Mesenchymal stem cell (in vitro differentiated cells and primary cell): ENCODE measurements at regions not wholly inside any gene's neighbourhood (a gene's known extent, or its start where the extent isn't known, plus 50 kb on each side); places are given as distances from the start of the nearest gene placed in this dataset.

Experiments used
- DNase-seq: peaks from one replicate; pipeline ENCODE4 v3.0.0-alpha.2; 2013
- H2AFZ ChIP-seq: one replicate; pipeline ENCODE4 v1.6.1; 2013; ENCODE audit warnings: low read depth, mild to moderate bottlenecking, control low read depth, inconsistent platforms, low read length, moderate library complexity
- H2AK5ac ChIP-seq: 2 replicates; pipeline ENCODE4 v1.6.1; 2013; ENCODE audit warnings: low read length, moderate library complexity, mild to moderate bottlenecking, inconsistent platforms; ENCODE audit not compliant: severe bottlenecking
- H2BK120ac ChIP-seq: one replicate; pipeline ENCODE4 v1.6.1; 2013; ENCODE audit warnings: low read depth, mild to moderate bottlenecking, inconsistent platforms, low read length, moderate library complexity
- H2BK12ac ChIP-seq, 2 experiments: one replicate each; pipeline ENCODE4 v1.6.1; 2013; ENCODE audit warnings: inconsistent platforms in 2 of 2, low read length in 2 of 2, mild to moderate bottlenecking in 2 of 2, moderate library complexity in 2 of 2, control low read depth in 1 of 2
- H2BK15ac ChIP-seq: one replicate; pipeline ENCODE4 v1.6.1; 2013; ENCODE audit warnings: mild to moderate bottlenecking, low read depth, inconsistent platforms; ENCODE audit not compliant: poor library complexity, severe bottlenecking
- H2BK5ac ChIP-seq: 2 replicates; pipeline ENCODE4 v1.6.1; 2013; ENCODE audit warnings: low read depth, mild to moderate bottlenecking, low read length, control low read depth, inconsistent platforms; ENCODE audit not compliant: poor library complexity, severe bottlenecking
- H3K14ac ChIP-seq, 2 experiments: one replicate each; pipeline ENCODE4 v1.6.1; 2013; ENCODE audit warnings: inconsistent platforms in 2 of 2, low read length in 2 of 2, control low read depth in 1 of 2, mild to moderate bottlenecking in 1 of 2, moderate library complexity in 1 of 2
- H3K18ac ChIP-seq, 2 experiments: one replicate each; pipeline ENCODE4 v1.6.1; 2013; ENCODE audit warnings: inconsistent platforms in 2 of 2, low read length in 2 of 2, control low read depth in 1 of 2, low read depth in 1 of 2, mild to moderate bottlenecking in 1 of 2
- H3K23ac ChIP-seq, 2 experiments: one replicate each; pipeline ENCODE4 v1.6.1; 2013; ENCODE audit warnings: inconsistent platforms in 2 of 2, low read length in 2 of 2, mild to moderate bottlenecking in 2 of 2, moderate library complexity in 2 of 2, control low read depth in 1 of 2
- H3K27ac ChIP-seq: 2 replicates; pipeline ENCODE4 v1.5.1; 2013; ENCODE audit warnings: mild to moderate bottlenecking, moderate library complexity, low read length, control low read depth, inconsistent platforms; ENCODE audit not compliant: poor library complexity, severe bottlenecking
- H3K27me3 ChIP-seq, 2 experiments: 2 replicates each; pipeline versions ENCODE4 v1.6.1 to v1.7.0; 2013; ENCODE audit warnings: low read length in 2 of 2, mild to moderate bottlenecking in 2 of 2, moderate library complexity in 2 of 2, control low read depth in 1 of 2, inconsistent platforms in 1 of 2; ENCODE audit not compliant: control insufficient read depth in 1 of 2, insufficient read depth in 1 of 2
- H3K36me3 ChIP-seq, 2 experiments: 2 replicates each; pipeline versions ENCODE4 v1.6.1 to v1.7.0; 2013; ENCODE audit warnings: low read length in 2 of 2, control low read depth in 1 of 2, inconsistent platforms in 1 of 2, low read depth in 1 of 2, mild to moderate bottlenecking in 1 of 2; ENCODE audit not compliant: insufficient read depth in 2 of 2, control insufficient read depth in 1 of 2
- H3K4ac ChIP-seq, 2 experiments: one replicate each; pipeline ENCODE4 v1.6.1; 2013; ENCODE audit warnings: inconsistent platforms in 2 of 2, low read length in 2 of 2, mild to moderate bottlenecking in 2 of 2, moderate library complexity in 2 of 2, control low read depth in 1 of 2, low read depth in 1 of 2
- H3K4me1 ChIP-seq: 2 replicates; pipeline ENCODE4 v1.6.1; 2013; ENCODE audit warnings: low read depth, low read length, control low read depth; ENCODE audit not compliant: control insufficient read depth, insufficient read depth
- H3K4me2 ChIP-seq: 2 replicates; pipeline ENCODE4 v1.6.1; 2013; ENCODE audit warnings: low read length, mild to moderate bottlenecking, inconsistent platforms; ENCODE audit not compliant: poor library complexity, severe bottlenecking
- H3K4me3 ChIP-seq, 2 experiments: 2 replicates each; pipeline versions ENCODE4 v1.5.1 to v1.7.0; 2013; ENCODE audit warnings: low read length in 2 of 2, mild to moderate bottlenecking in 2 of 2, control low read depth in 1 of 2, low read depth in 1 of 2; ENCODE audit not compliant: insufficient read depth in 1 of 2
- H3K79me1 ChIP-seq: replicated peaks from 2 replicates; pipeline ENCODE4 v1.6.1; 2013; ENCODE audit warnings: mild to moderate bottlenecking, control low read depth, low read length, inconsistent platforms; ENCODE audit not compliant: poor library complexity, severe bottlenecking
- H3K9ac ChIP-seq: 2 replicates; pipeline ENCODE4 v1.7.0; 2013; ENCODE audit warnings: mild to moderate bottlenecking, low read length, moderate library complexity
- H3K9me3 ChIP-seq: 2 replicates; pipeline ENCODE4 v1.7.0; 2013; ENCODE audit warnings: mild to moderate bottlenecking, low read length; ENCODE audit not compliant: control insufficient read depth
- H4K8ac ChIP-seq: one replicate; pipeline ENCODE4 v1.6.1; 2013; ENCODE audit warnings: inconsistent platforms, mild to moderate bottlenecking, low read length, moderate library complexity
- H4K91ac ChIP-seq: one replicate; pipeline ENCODE4 v1.6.1; 2013; ENCODE audit warnings: mild to moderate bottlenecking, low read length, inconsistent platforms
- WGBS: methylation state at CpG from one replicate; pipeline ENCODE4 v1.1.7; 2013; ENCODE audit warnings: mixed read lengths; 5-methylcytosine and 5-hydroxymethylcytosine counted together

DNA sequence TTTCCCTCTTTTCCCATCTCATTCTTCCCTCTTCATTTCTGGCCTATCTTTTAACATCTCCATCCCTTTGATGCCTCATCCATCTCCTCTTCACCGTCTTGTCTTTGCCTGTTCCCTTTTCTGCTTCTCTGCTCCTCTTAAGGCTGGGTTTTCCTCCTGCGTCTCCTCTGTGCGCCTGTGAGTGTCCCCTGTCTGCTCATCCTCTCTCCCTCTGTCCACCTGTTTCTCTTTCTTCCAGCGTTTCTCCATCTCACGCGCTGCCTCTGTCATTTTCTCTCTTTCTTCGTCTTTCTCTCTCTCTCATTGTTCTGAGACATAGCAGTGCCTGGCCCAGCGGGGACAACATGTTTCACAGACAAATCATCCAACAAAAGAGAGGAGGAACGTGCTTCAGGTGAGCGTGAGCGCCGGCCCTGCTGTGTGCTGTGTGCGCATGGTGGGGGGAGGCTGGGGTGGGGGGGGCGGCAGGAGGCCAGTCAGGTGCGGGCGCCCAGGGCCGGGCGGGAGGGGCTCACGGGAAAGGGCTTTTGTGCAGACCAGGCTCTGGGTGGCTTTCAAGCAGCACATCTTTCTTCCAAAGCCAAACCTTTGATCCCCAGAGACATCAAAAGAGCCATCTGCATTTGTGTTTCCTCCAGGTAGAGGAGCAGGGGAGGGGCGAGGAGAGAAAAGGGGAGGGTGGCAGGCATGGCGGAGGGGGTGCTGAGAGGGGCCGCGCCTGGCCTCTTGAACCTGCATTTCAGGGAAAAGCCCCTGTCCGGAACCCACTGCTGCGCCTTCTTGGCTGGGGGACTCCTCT is 121.3 kb downstream of the VEGFA start:
- H4K91ac ChIP-seq: no peak overlapping the region
- H3K4me1 ChIP-seq: peaks cover 10% of the 10 kb centered on the region
- no peaks in the 10 kb centered on the region for H3K9me3 ChIP-seq
- no peaks in the 10 kb centered on the region for H3K79me1 ChIP-seq
- peak overlapping the region; percentile 73 for H2BK15ac ChIP-seq
- H3K27ac ChIP-seq: no peak overlapping the region
- H2BK12ac ChIP-seq: no peak overlapping the region
- H3K23ac ChIP-seq: no peak overlapping the region
- no peak overlapping the region for H3K4me3 ChIP-seq
- H3K9ac ChIP-seq: no peak overlapping the region
- H3K27me3 ChIP-seq: peaks cover 25 to 58% of the 10 kb centered on the region in 2 experiments
- DNase-seq: no peak
- no peak overlapping the region for H3K14ac ChIP-seq
- 46% methylated on average over 16 of the region's 25 CpGs for WGBS
- H3K36me3 ChIP-seq: no peaks in the 10 kb centered on the region
- H2BK120ac ChIP-seq: no peak overlapping the region
- H3K18ac ChIP-seq: no peak overlapping the region
- H2AK5ac ChIP-seq: no peak overlapping the region
- H4K8ac ChIP-seq: no peak overlapping the region
- H3K4ac ChIP-seq: no peak overlapping the region
- no peak overlapping the region for H2AFZ ChIP-seq
- no peak overlapping the region for H2BK5ac ChIP-seq
- no peak overlapping the region for H3K4me2 ChIP-seq

DNA sequence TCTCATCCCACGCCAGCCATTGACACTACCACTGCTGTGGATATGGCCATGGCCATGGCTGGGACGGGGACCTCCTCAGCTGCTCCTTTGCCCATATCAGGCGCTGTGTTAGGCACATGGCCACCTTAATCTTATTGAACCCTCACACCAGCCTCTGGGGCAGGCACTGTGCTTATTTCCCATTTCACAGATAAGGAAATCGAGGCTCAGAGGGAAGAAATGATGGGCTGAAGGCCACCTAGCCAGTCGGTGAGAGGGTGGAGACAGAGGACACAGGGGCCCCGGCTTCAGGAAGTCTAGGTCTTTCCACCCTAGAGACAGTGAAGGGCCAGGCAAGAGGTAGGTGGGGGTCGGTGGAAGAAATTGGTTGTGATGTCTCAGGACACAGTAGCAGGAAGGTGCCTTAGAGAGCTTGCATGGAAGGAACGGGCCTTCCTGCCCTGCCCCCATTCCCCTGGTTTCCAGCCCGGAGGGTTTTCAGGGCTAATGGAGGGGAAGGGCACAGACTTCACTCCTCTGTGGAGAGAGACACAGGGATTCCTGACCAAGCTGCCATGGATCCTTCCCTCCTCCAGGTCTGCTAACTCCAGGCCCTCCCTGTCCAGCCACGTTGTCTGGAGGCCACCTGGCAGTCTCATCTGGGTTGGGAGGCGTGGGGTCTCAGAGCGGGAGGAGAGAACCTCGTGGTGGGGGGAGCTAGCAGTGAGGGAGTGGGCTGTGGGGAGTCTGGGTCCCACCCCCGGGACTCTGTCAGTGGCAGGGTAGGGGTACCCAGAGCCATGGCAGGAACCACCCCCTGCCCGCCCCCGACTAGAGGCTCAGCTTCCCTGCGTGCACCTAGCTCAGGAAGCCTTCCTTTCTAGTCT is 120.4 kb downstream of the VEGFA start:
- no peak for DNase-seq
- H3K4me2 ChIP-seq: no peak overlapping the region
- no peak overlapping the region for H2AK5ac ChIP-seq
- no peak overlapping the region for H2BK5ac ChIP-seq
- H3K27ac ChIP-seq: no peak overlapping the region
- no peak overlapping the region for H3K9ac ChIP-seq
- H3K79me1 ChIP-seq: no peaks in the 10 kb centered on the region
- no peak overlapping the region for H2BK15ac ChIP-seq
- no peak overlapping the region for H2AFZ ChIP-seq
- no peaks in the 10 kb centered on the region for H3K9me3 ChIP-seq
- WGBS: 83% methylated on average over 15 of the region's 17 CpGs
- H3K23ac ChIP-seq: peak overlapping the region in 1 of 2 experiments; percentile 43
- no peak overlapping the region for H4K8ac ChIP-seq
- H3K27me3 ChIP-seq: peaks cover 25 to 63% of the 10 kb centered on the region in 2 experiments
- H3K4ac ChIP-seq: no peak overlapping the region
- no peak overlapping the region for H2BK12ac ChIP-seq
- no peak overlapping the region for H3K18ac ChIP-seq
- peaks cover 15% of the 10 kb centered on the region for H3K4me1 ChIP-seq
- no peak overlapping the region for H3K14ac ChIP-seq
- no peak overlapping the region for H2BK120ac ChIP-seq
- no peak overlapping the region for H4K91ac ChIP-seq
- H3K36me3 ChIP-seq: no peaks in the 10 kb centered on the region
- no peak overlapping the region for H3K4me3 ChIP-seq

DNA sequence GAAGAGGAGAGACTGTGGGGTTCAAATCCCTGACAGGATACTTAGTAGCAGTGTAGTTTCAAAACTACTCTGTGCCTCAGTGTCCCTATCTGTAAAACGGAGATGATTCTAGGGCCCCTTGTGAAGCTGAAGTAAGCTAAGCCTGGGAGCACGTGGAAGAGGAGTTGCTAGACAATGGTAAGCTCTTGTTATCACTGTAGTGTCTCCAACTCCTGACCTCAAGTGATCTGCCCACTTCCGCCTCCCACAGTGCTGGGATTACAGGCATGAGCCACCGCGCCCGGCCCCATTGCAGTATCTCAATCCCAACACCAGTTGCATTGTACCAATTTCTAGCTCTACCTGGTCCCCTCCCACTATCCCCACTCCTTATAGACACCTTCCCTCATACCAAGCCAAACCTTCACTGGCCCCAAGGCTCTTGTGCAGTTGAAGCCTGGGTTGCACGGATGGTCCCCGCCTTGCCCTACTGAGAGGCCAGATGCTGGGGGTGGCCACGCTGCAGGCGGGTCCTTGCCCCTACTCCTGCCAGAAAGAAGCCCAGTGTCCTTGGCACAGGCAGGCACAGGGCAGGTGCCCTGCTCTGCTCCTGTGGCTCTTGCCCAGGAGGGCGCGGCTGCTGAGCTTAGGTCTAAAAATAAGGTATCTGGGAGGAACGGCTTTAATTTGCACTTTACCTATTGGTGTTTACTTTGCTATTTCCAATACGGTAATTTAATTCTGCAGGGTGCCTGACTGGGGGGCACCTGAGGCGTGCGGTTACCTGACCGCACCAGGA is 118.1 kb downstream of the VEGFA start:
- 96% methylated on average over 17 of the region's 17 CpGs for WGBS
- Histone ChIP-seq H3K14ac (no peak overlapping the region), H3K9ac (no peak overlapping the region)

More for the DNA sequence above, 118.1 kb downstream of the VEGFA start:
- Histone ChIP-seq H3K4me2 (no peak overlapping the region), H3K36me3 (no peaks in the 10 kb centered on the region), H2BK5ac (no peak overlapping the region), H3K4me1 (peaks cover 15% of the 10 kb centered on the region), H3K4ac (no peak overlapping the region), H3K9me3 (no peaks in the 10 kb centered on the region), H4K8ac (no peak overlapping the region), H2AK5ac (no peak overlapping the region), H2AFZ (no peak overlapping the region), H2BK12ac (no peak overlapping the region), H3K4me3 (no peak overlapping the region), H3K18ac (no peak overlapping the region), H3K27me3 (peaks cover 23 to 52% of the 10 kb centered on the region in 2 experiments), H3K23ac (no peak overlapping the region), H3K27ac (no peak overlapping the region), H3K79me1 (no peaks in the 10 kb centered on the region), H2BK15ac (no peak overlapping the region), H4K91ac (no peak overlapping the region), H2BK120ac (no peak overlapping the region)
- no peak for DNase-seq
